ENCODE measurements at regions not wholly inside any gene's neighbourhood (a gene's known extent, or its start where the extent isn't known, plus 50 kb on each side); places are given as distances from the start of the nearest gene placed in this dataset.

DNA sequence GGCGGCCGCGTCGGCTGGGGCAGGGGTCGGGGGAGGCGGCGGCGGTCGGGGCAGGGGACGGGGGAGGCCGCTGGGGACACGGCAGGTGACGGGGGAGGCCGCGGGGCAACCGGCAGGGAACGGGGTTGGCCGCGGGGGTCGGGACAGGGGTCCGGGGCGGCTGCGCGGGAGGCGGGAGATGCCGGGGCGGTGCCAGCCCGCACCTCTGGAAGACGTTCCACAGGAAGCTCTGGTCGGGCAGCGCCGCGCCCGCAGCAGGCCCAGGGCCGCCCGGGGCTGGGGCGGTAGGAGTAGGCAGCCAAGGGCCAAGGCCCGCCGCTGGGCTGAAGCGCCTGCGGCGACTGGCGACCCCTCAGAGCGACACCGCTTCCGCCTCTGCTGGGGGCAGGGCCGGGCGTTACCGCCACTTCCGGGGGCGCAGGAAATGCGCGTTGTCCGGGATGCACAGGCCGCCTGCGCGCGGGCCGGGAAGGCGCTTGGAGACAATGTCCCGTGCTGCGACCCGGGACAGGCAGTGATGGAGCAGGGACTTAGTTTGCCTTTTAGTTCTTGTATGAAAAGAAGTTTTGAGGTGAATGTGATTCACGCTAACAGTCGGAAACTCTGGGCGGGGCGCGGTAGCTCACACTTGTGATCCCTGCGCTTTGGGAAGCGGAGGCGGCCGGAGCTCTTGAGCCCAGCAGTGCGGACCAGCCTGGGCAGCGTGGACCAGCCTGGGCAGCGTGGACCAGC lies 110.0 kb upstream of the LPCAT1 start (continued):
- TF ChIP-seq, protein P1, sequence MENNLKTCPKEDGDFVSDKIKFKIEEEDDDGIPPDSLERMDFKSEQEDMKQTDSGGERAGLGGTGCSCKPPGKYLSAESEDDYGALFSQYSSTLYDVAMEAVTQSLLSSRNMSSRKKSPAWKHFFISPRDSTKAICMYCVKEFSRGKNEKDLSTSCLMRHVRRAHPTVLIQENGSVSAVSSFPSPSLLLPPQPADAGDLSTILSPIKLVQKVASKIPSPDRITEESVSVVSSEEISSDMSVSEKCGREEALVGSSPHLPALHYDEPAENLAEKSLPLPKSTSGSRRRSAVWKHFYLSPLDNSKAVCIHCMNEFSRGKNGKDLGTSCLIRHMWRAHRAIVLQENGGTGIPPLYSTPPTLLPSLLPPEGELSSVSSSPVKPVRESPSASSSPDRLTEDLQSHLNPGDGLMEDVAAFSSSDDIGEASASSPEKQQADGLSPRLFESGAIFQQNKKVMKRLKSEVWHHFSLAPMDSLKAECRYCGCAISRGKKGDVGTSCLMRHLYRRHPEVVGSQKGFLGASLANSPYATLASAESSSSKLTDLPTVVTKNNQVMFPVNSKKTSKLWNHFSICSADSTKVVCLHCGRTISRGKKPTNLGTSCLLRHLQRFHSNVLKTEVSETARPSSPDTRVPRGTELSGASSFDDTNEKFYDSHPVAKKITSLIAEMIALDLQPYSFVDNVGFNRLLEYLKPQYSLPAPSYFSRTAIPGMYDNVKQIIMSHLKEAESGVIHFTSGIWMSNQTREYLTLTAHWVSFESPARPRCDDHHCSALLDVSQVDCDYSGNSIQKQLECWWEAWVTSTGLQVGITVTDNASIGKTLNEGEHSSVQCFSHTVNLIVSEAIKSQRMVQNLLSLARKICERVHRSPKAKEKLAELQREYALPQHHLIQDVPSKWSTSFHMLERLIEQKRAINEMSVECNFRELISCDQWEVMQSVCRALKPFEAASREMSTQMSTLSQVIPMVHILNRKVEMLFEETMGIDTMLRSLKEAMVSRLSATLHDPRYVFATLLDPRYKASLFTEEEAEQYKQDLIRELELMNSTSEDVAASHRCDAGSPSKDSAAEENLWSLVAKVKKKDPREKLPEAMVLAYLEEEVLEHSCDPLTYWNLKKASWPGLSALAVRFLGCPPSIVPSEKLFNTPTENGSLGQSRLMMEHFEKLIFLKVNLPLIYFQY (CRISPR knock-in tag; IDR thresholded peaks at IDR 0.05; ENCODE audit: borderline replicate concordance), result peak; percentile 58; the same call in 1 of the 2 replicates
- TF ChIP-seq ZNF274 (CRISPR knock-in tag; IDR thresholded peaks at IDR 0.05), result peak; percentile 85
- TF ChIP-seq ZZZ3 (CRISPR knock-in tag; IDR thresholded peaks at IDR 0.05; ENCODE audit: borderline replicate concordance), result peak; percentile 87; the same call in 1 of the 2 replicates
- no peak for TF ChIP-seq JDP2 (CRISPR knock-in tag; IDR thresholded peaks at IDR 0.05; ENCODE audit: borderline replicate concordance)
- no peak; the same call in 1 of the 2 replicates for TF ChIP-seq SP4 (CRISPR knock-in tag; IDR thresholded peaks at IDR 0.05)
- TF ChIP-seq ETV5 (CRISPR knock-in tag; IDR thresholded peaks at IDR 0.05; ENCODE audit: borderline replicate concordance), result peak; percentile 95
- no peak for TF ChIP-seq SNRNP70 (IDR thresholded peaks at IDR 0.05; ENCODE audit: low read depth, low read length)
- no peak for TF ChIP-seq MAFF (IDR thresholded peaks at IDR 0.05; ENCODE audit: low read depth, low read length)
- no peak for TF ChIP-seq TBL1XR1 (IDR thresholded peaks at IDR 0.05; ENCODE audit: borderline replicate concordance, low read length, partially characterized antibody)
- peak; percentile 31; the same call in 1 of the 2 replicates for TF ChIP-seq NFKB2 (CRISPR knock-in tag; IDR thresholded peaks at IDR 0.05; ENCODE audit: borderline replicate concordance)
- TF ChIP-seq ZNF720 (CRISPR knock-in tag; IDR thresholded peaks at IDR 0.05), result no peak
- TF ChIP-seq FOXO1 (CRISPR knock-in tag; IDR thresholded peaks at IDR 0.05), result peak; percentile 36; the same call in 1 of the 2 replicates
- TF ChIP-seq, protein P2, sequence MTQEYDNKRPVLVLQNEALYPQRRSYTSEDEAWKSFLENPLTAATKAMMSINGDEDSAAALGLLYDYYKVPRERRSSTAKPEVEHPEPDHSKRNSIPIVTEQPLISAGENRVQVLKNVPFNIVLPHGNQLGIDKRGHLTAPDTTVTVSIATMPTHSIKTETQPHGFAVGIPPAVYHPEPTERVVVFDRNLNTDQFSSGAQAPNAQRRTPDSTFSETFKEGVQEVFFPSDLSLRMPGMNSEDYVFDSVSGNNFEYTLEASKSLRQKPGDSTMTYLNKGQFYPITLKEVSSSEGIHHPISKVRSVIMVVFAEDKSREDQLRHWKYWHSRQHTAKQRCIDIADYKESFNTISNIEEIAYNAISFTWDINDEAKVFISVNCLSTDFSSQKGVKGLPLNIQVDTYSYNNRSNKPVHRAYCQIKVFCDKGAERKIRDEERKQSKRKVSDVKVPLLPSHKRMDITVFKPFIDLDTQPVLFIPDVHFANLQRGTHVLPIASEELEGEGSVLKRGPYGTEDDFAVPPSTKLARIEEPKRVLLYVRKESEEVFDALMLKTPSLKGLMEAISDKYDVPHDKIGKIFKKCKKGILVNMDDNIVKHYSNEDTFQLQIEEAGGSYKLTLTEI (CRISPR knock-in tag; conservative IDR thresholded peaks at IDR 0.05), result no peak
- TF ChIP-seq ZNF879 (CRISPR knock-in tag; IDR thresholded peaks at IDR 0.05), result no peak
- peak; percentile 56; the same call in 1 of the 2 replicates for TF ChIP-seq DNMT1 (CRISPR knock-in tag; IDR thresholded peaks at IDR 0.05)
- TF ChIP-seq SOX5 (CRISPR knock-in tag; IDR thresholded peaks at IDR 0.05; ENCODE audit: borderline replicate concordance), result peak; percentile 34; the same call in 1 of the 2 replicates
- TF ChIP-seq SP140L (CRISPR knock-in tag; IDR thresholded peaks at IDR 0.05; ENCODE audit: borderline replicate concordance), result no peak
- peak; percentile 54; the same call in 1 of the 2 replicates for TF ChIP-seq ZNF598 (CRISPR knock-in tag; IDR thresholded peaks at IDR 0.05; ENCODE audit: borderline replicate concordance)
- TF ChIP-seq, protein P3, sequence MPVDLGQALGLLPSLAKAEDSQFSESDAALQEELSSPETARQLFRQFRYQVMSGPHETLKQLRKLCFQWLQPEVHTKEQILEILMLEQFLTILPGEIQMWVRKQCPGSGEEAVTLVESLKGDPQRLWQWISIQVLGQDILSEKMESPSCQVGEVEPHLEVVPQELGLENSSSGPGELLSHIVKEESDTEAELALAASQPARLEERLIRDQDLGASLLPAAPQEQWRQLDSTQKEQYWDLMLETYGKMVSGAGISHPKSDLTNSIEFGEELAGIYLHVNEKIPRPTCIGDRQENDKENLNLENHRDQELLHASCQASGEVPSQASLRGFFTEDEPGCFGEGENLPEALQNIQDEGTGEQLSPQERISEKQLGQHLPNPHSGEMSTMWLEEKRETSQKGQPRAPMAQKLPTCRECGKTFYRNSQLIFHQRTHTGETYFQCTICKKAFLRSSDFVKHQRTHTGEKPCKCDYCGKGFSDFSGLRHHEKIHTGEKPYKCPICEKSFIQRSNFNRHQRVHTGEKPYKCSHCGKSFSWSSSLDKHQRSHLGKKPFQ (CRISPR knock-in tag; IDR thresholded peaks at IDR 0.05; ENCODE audit: insufficient replicate concordance), result no peak
- TF ChIP-seq, protein P4, sequence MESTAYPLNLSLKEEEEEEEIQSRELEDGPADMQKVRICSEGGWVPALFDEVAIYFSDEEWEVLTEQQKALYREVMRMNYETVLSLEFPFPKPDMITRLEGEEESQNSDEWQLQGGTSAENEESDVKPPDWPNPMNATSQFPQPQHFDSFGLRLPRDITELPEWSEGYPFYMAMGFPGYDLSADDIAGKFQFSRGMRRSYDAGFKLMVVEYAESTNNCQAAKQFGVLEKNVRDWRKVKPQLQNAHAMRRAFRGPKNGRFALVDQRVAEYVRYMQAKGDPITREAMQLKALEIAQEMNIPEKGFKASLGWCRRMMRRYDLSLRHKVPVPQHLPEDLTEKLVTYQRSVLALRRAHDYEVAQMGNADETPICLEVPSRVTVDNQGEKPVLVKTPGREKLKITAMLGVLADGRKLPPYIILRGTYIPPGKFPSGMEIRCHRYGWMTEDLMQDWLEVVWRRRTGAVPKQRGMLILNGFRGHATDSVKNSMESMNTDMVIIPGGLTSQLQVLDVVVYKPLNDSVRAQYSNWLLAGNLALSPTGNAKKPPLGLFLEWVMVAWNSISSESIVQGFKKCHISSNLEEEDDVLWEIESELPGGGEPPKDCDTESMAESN (CRISPR knock-in tag; conservative IDR thresholded peaks at IDR 0.05), result no peak; the same call in 1 of the 2 replicates

Data from HepG2 (cell line).